NCI-H1930 (cell line): ENCODE measurements at regions not wholly inside any gene's neighbourhood (a gene's known extent, or its start where the extent isn't known, plus 50 kb on each side); places are given as distances from the start of the nearest gene placed in this dataset.
"Not testable (repeated sequence)": the region's sequence is repeated elsewhere in the genome, so short reads cannot be mapped to it uniquely, and the experiment has no call there.

Source experiments
- DNase-seq, 2 experiments: peaks; one replicate each; lab custom pipeline; 2025; lab: John Stamatoyannopoulos, UW

- DNase-seq: no peak
These were observed 63.5 kb downstream of the SPATA31D1 start for GRCh38 chr9:82052081-82052480.

DNA sequence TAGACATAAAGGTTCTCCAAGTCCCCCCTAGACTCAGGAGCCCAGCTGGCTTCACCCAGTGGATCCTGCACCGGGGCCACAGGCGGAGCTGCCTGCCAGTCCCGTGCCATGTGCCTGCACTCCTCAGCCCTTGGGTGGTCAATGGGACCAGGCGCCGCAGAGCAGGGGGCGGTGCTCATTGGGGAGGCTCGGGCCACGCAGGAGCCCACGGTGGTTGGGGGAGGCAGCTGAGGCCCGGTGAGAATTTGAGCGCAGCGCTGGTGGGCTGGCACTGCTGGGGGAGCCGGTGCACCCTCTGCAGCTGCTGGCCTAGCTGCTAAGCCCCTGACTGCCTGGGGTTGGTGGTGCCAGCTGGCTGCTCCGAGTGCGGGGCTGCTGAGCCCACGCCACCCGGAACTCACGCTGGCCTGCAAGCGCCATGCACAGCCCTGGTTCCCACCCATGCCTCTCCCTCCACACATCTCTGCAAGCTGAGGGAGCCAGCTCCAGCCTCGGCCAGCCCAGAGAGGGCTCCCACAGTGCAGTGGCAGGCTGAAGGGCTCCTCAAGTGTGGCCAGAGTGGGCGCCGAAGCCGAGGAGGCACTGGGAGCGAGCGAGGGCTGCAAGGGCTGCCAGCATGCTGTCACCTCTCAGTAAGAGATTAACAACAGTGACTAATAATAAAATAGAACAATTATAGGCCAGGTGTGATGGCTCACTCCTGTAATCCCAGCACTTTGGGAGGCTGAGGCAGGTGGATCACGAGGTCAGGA, 65.9 kb downstream of the SPATA31D1 start:
- DNase-seq: no peak

- no peak for DNase-seq
These were observed 69.2 kb downstream of the SPATA31D1 start for GRCh38 chr9:82057805-82058204.

DNA sequence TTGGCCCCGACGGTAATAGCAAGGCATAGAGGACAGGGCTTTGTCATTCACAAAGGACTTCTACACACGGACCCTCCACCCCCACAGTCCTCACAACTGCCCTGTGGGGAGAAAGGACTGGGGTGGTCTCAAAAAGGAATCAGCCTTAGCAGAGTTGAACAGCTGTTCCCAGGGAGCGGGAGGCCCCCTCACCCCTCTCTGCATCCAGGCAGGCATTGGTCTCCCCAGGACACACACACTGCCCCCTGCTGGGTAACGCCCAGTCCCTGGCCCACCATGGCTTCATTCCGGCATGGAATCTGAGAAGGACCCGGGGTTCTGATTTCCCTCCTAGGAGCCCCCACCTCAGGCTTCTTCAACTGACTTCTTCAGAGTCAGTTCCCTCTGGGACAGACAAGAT, 73.2 kb downstream of the SPATA31D1 start:
- DNase-seq: not testable (repeated sequence)

DNA sequence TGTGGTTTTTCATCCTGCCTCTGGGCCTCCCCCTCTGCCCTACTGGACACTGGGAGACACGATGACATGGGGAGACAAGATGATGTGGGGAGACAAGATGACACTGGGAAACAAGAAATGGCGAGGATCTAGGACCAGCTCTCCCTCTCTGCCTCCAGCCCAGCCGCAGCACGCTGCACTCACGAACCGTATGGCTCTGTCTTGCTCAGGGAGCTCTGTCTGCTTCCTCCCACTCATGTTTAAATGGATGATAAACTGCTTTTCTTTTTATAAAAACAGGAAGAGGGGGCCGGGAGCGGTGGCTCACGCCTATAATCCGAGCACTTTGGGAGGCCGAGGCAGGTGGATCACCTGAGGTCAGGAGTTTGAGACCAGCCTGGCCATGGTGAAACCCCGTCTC, 73.7 kb downstream of the SPATA31D1 start:
- DNase-seq: no peak

GRCh38 chr9:82073551-82074543, 85.3 kb downstream of the SPATA31D1 start:
- DNase-seq: no peak

DNA sequence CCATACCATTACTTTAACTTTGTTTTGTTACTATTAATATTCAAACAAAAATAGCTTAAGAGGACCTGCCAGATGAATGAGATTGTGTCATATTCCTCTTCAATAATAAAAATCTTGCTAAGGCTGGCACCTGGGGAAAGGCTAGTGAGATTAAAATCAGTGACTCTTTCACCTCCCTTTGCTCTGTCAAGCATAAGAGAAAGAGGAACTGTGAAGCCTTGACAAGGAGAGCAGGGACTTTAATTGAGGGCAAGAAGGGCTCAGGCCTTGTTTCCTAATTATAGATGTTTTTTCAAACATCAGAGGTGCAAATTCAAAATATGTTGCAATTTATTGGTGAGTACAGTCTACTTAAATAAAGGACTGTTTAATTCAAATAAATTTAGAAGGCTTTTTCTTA, 91.7 kb downstream of the SPATA31D1 start:
- no peak for DNase-seq

GRCh38 chr9:82081496-82081895, 92.9 kb downstream of the SPATA31D1 start:
- DNase-seq: no peak

- no peak for DNase-seq
These were observed 94.0 kb downstream of the SPATA31D1 start for GRCh38 chr9:82082563-82082962.

DNA sequence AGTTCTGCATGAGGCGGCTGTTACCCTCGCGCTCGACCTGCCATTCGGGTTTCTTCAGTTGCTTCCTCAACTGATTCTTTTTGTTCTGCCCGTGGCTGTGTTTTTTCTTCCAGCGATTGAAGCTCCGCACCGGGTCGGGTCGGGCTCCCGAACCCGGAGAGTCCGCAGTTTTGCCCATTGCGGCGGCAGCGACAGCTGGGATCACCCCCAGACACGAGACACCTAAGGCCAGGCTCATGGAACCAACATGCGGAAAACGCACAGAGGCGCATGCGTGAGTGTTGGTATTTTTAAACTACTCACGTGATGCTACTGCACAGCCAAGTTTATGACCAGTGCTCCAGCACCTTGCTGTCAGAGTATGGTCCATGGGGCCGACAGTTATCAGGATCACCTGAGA, 100.0 kb downstream of the SPATA31D1 start:
- DNase-seq: no peak

GRCh38 chr9:82090046-82090445, 101.5 kb downstream of the SPATA31D1 start:
- no peak for DNase-seq

- no peak for DNase-seq
These were observed 102.5 kb downstream of the SPATA31D1 start for GRCh38 chr9:82091100-82091499.

DNA sequence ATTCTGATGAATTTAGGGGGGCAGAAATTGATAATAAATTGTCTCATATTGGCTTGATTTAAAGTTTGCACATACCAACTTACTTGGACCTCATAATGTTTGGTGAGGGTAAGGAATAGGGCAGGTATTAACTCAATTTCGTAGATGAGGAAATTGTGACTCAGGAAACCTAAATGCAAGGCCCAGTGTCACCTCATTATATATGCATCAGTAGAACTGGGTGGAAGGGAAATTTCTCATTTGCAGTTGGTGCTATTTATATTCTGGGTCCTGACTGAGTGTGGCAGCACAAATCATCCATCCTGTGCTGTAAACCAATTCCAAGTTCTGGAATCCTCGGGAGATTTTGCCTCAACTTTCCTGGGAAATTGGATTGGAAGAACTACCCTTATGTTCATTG, 103.0 kb downstream of the SPATA31D1 start:
- DNase-seq: no peak

GRCh38 chr9:82101475-82101874, 112.9 kb downstream of the SPATA31D1 start:
- DNase-seq: no peak

GRCh38 chr9:82104252-82104651, 115.7 kb downstream of the SPATA31D1 start:
- DNase-seq: no peak

GRCh38 chr9:82105729-82106128, 117.2 kb downstream of the SPATA31D1 start:
- DNase-seq: no peak

- no peak for DNase-seq
These were observed 118.0 kb downstream of the SPATA31D1 start for GRCh38 chr9:82106536-82106935.

GRCh38 chr9:82108474-82108873, 119.9 kb downstream of the SPATA31D1 start:
- DNase-seq: no peak

GRCh38 chr9:82108941-82109340, 120.4 kb downstream of the SPATA31D1 start:
- no peak for DNase-seq

GRCh38 chr9:82109626-82110025, 121.1 kb downstream of the SPATA31D1 start:
- DNase-seq: no peak

DNA sequence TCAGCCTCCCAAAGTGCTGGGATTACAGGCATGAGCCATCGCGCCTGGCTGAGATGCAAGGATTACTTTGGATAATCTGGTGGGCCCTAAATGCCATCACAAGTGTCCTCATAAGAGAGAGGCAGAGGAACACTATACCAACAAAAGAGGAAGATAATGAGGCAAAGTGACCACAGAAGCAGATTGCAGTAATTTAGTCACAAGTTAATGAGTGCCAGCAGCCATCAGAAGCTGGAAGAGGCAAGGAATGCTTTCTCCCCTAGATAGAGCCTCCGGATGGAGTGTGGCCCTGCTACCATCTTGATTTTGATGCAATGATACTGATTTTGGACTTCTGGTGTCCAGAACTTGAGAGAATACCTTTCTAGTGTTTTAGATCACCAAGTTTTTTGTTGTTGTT, 122.3 kb downstream of the SPATA31D1 start:
- no peak for DNase-seq

DNA sequence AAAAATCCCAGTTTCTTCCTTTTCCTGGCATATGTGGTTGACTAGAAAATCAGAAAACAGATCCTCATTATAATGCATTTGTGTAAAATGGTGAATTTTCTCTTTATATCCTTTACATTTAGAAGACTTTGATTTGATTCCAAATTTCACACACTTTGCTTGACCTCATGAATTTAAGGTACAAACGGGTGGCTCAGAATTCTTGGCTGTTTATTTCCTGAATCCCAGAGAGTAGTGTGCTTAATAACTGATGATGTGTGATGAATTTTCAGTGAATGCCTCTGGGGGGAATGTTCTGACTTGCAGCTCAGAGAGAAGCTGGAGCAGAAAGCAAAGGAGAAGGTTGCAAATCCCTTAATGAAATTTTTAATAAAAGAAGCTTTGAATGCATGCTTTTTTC, 126.8 kb downstream of the SPATA31D1 start:
- DNase-seq: no peak

DNA sequence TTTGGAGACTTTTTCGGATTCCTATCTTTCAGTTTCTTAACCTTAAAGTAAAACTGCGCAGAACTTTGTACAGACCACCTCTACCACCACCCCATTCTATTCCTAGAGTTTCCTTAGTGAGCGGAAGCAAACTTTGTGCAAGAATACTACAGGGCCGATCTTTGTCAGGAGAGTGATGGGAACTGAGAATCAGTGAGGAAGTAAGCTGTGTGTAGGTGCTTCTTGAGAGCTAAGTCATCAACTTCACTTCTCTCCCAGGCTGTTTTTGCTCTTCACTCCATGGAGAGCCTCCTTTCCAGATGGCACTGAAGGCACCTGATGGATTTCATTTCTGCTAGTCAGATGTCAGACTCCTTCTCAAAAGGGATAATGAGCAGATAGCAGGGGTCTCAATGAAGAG, 127.3 kb downstream of the SPATA31D1 start:
- no peak for DNase-seq
